Fibroblast of lung (primary cell): ENCODE measurements at regions not wholly inside any gene's neighbourhood (a gene's known extent, or its start where the extent isn't known, plus 50 kb on each side); places are given as distances from the start of the nearest gene placed in this dataset.
A peak's percentile ranks its signal among the peaks of the same experiment; 100 is the strongest.

ENCODE experiments used
- DNase-seq, 2 donors: peaks; one replicate each; pipeline versions ENCODE4 v3.0.0 to v3.0.0-alpha.2; 2010; ENCODE audit warnings: low read depth in 2 of 2
- H2AFZ ChIP-seq: 2 replicates; pipeline ENCODE4 v1.5.1; 2012; ENCODE audit warnings: low read length, control low read depth, inconsistent platforms
- H3K27ac ChIP-seq: 2 replicates; pipeline ENCODE4 v1.5.1; 2011; ENCODE audit warnings: low read length, control low read depth; ENCODE audit not compliant: insufficient read depth
- H3K27me3 ChIP-seq: 2 replicates; pipeline ENCODE4 v1.5.1; 2011; ENCODE audit warnings: mild to moderate bottlenecking, low read length; ENCODE audit not compliant: control insufficient read depth, insufficient read depth
- H3K36me3 ChIP-seq: 2 replicates; pipeline ENCODE4 v1.5.1; 2011; ENCODE audit warnings: low read length; ENCODE audit not compliant: control insufficient read depth, insufficient read depth
- H3K4me1 ChIP-seq: 2 replicates; pipeline ENCODE4 v1.5.1; 2011; ENCODE audit warnings: low read length; ENCODE audit not compliant: control insufficient read depth, insufficient read depth; ENCODE audit errors: extremely low read depth
- H3K4me2 ChIP-seq: 2 replicates; pipeline ENCODE4 v1.5.1; 2011; ENCODE audit warnings: low read length, control low read depth; ENCODE audit not compliant: insufficient read depth; ENCODE audit errors: extremely low read depth
- H3K4me3 ChIP-seq, 4 experiments: fragments of 200-600 bp in 1 of 4; sonication (generic) in 1 of 4; replicated peaks in 1 of 4; 2 replicates each; pipeline ENCODE4 v1.5.1; 2011 to 2016; ENCODE audit warnings: low read length in 4 of 4, low read depth in 3 of 4, mild to moderate bottlenecking in 3 of 4, control low read depth in 2 of 4, inconsistent platforms in 1 of 4, mixed read lengths in 1 of 4; ENCODE audit not compliant: insufficient read depth in 1 of 4; ENCODE audit errors: control extremely low read depth in 1 of 4
- H3K79me2 ChIP-seq: 2 replicates; pipeline ENCODE4 v1.5.1; 2012; ENCODE audit warnings: mild to moderate bottlenecking, low read length, inconsistent platforms; ENCODE audit not compliant: control insufficient read depth, insufficient read depth
- H3K9ac ChIP-seq: 2 replicates; pipeline ENCODE4 v1.5.1; 2011; ENCODE audit warnings: mild to moderate bottlenecking, low read length, control low read depth; ENCODE audit not compliant: insufficient read depth
- H3K9me3 ChIP-seq: 2 replicates; pipeline ENCODE4 v1.5.1; 2012; ENCODE audit warnings: low read depth, low read length; ENCODE audit not compliant: control insufficient read depth, insufficient read depth
- H4K20me1 ChIP-seq: 2 replicates; pipeline ENCODE4 v1.5.1; 2011; ENCODE audit warnings: low read length; ENCODE audit not compliant: control insufficient read depth, insufficient read depth; ENCODE audit errors: extremely low read depth
- CTCF ChIP-seq, 2 donors: IDR thresholded peaks in 1 of 2; conservative IDR thresholded peaks in 1 of 2; 1 replicate in 1 of 2; 2 replicates in 1 of 2; pipeline ENCODE4 v1.5.1; 2011 to 2012; ENCODE audit warnings: low read length in 2 of 2, control low read depth in 1 of 2, inconsistent platforms in 1 of 2, low read depth in 1 of 2, mild to moderate bottlenecking in 1 of 2
- EZH2 ChIP-seq: IDR thresholded peaks from 2 replicates; pipeline ENCODE4 v1.5.1; 2012; ENCODE audit warnings: low read length, control low read depth, mild to moderate bottlenecking; ENCODE audit errors: missing control alignments

- H3K4me2 ChIP-seq = no peak overlapping the region
Measured at GRCh38 chr3:72082186-72082715, 297.3 kb upstream of the PROK2 start.

GRCh38 chr3:72081471-72082185 lies 296.7 kb upstream of the PROK2 start:
- H3K36me3 ChIP-seq = no peaks in the 10 kb centered on the region
- no peak overlapping the region for H2AFZ ChIP-seq
- no peak overlapping the region for H3K4me2 ChIP-seq
- no peaks in the 10 kb centered on the region for H3K27me3 ChIP-seq
- H3K27ac ChIP-seq = no peak overlapping the region
- no peaks in the 10 kb centered on the region for H3K4me1 ChIP-seq
- no peaks in the 10 kb centered on the region for H4K20me1 ChIP-seq
- no peaks in the 10 kb centered on the region for H3K79me2 ChIP-seq
- no peaks in the 10 kb centered on the region for H3K9me3 ChIP-seq
- no peak overlapping the region for H3K9ac ChIP-seq
- TF ChIP-seq CTCF (conservative IDR thresholded peaks at IDR 0.05 in 1 of 2, IDR thresholded peaks at IDR 0.05 in 1 of 2; ENCODE audit: low read depth in 1 of 2, low read length in 2 of 2) (no peak), EZH2 (no peak)
- H3K4me3 ChIP-seq = no peak overlapping the region
- no peak for DNase-seq

More at GRCh38 chr3:72082186-72082715, 297.3 kb upstream of the PROK2 start:
- TF ChIP-seq EZH2 = no peak
- no peak for TF ChIP-seq CTCF (conservative IDR thresholded peaks at IDR 0.05 in 1 of 2, IDR thresholded peaks at IDR 0.05 in 1 of 2; ENCODE audit: low read depth in 1 of 2, low read length in 2 of 2)
- no peaks in the 10 kb centered on the region for H3K36me3 ChIP-seq
- no peak overlapping the region for H3K9ac ChIP-seq
- no peaks in the 10 kb centered on the region for H4K20me1 ChIP-seq
- H3K4me1 ChIP-seq = no peaks in the 10 kb centered on the region
- no peaks in the 10 kb centered on the region for H3K9me3 ChIP-seq
- no peak overlapping the region for H3K27ac ChIP-seq
- no peak overlapping the region for H3K4me3 ChIP-seq
- H3K27me3 ChIP-seq = no peaks in the 10 kb centered on the region
- DNase-seq = peak in 1 of 2 donors; percentile 39
- no peaks in the 10 kb centered on the region for H3K79me2 ChIP-seq
- no peak overlapping the region for H2AFZ ChIP-seq

GRCh38 chr3:72080800-72081199 lies 295.9 kb upstream of the PROK2 start:
- Histone ChIP-seq H3K4me1 (no peaks in the 10 kb centered on the region), H3K4me3 (no peak overlapping the region), H3K9me3 (no peaks in the 10 kb centered on the region), H3K4me2 (no peak overlapping the region), H3K36me3 (no peaks in the 10 kb centered on the region), H2AFZ (no peak overlapping the region), H3K9ac (no peak overlapping the region), H3K27me3 (no peaks in the 10 kb centered on the region), H4K20me1 (no peaks in the 10 kb centered on the region), H3K79me2 (no peaks in the 10 kb centered on the region), H3K27ac (no peak overlapping the region)
- no peak for TF ChIP-seq CTCF (conservative IDR thresholded peaks at IDR 0.05 in 1 of 2, IDR thresholded peaks at IDR 0.05 in 1 of 2; ENCODE audit: low read depth in 1 of 2, low read length in 2 of 2)
- no peak for TF ChIP-seq EZH2
- DNase-seq = no peak
